BJ (cell line): ENCODE measurements at regions not wholly inside any gene's neighbourhood (a gene's known extent, or its start where the extent isn't known, plus 50 kb on each side); places are given as distances from the start of the nearest gene placed in this dataset.

Source experiments
- CTCF ChIA-PET: fragments of 350-600 bp; formaldehyde crosslinking; extraction: SDS; loops from one replicate; lab custom pipeline; 2021; ENCODE audit warnings: antibody characterized with exemption, inconsistent platforms; lab: Yijun Ruan, JAX
- POLR2A ChIA-PET: fragments of 300-600 bp; sonication (Branson Sonifier 250); formaldehyde crosslinking; extraction: SDS; loops from one replicate; lab custom pipeline; 2021; ENCODE audit warnings: antibody characterized with exemption; lab: Charles Lee
- DNase-seq: peaks from one replicate; pipeline ENCODE4 v3.0.0-alpha.2; 2011; ENCODE audit warnings: low read depth
- H3K27me3 ChIP-seq: 2 replicates; pipeline ENCODE4 v1.6.0; 2011; ENCODE audit warnings: low read length; ENCODE audit not compliant: control insufficient read depth, insufficient read depth
- H3K36me3 ChIP-seq: 2 replicates; pipeline ENCODE4 v1.5.1; 2011; ENCODE audit warnings: low read length; ENCODE audit not compliant: control insufficient read depth, insufficient read depth
- H3K4me3 ChIP-seq: 2 replicates; pipeline ENCODE4 v1.5.1; 2011; ENCODE audit warnings: low read depth, mild to moderate bottlenecking, control low read depth, low read length
- CTCF ChIP-seq: IDR thresholded peaks from 2 replicates; pipeline ENCODE4 v1.5.1; 2011; ENCODE audit warnings: low read depth, mild to moderate bottlenecking, control low read depth, inconsistent platforms, low read length, moderate library complexity; ENCODE audit not compliant: insufficient read depth

GRCh38 chr14:31943861-31944255 lies 133.2 kb upstream of the ARHGAP5 start:
- ChIA-PET POLR2A (no interaction called here), CTCF (interaction anchor here (1.6 kb wide), 1 partner anchor 18 kb away, joined by 4 read pairs; no protein-coding TSS in a partner anchor)
- H3K4me3 ChIP-seq: no peak overlapping the region
- peaks cover 4% of the 10 kb centered on the region for H3K27me3 ChIP-seq
- no peak for DNase-seq
- no peaks in the 10 kb centered on the region for H3K36me3 ChIP-seq
- no peak for TF ChIP-seq CTCF

GRCh38 chr14:31944256-31945073 lies 132.6 kb upstream of the ARHGAP5 start:
- POLR2A ChIA-PET: no interaction called here
- DNase-seq: no peak
- Histone ChIP-seq H3K27me3 (peaks cover 4% of the 10 kb centered on the region), H3K36me3 (no peaks in the 10 kb centered on the region), H3K4me3 (no peak overlapping the region)
- TF ChIP-seq CTCF: no peak
- CTCF ChIA-PET: no interaction called here

- Histone ChIP-seq H3K27me3 (peaks cover 4% of the 10 kb centered on the region), H3K4me3 (no peak overlapping the region), H3K36me3 (no peaks in the 10 kb centered on the region)
- no peak for DNase-seq
- POLR2A ChIA-PET: no interaction called here
- CTCF ChIA-PET: no interaction called here
- TF ChIP-seq CTCF: no peak
Observed at GRCh38 chr14:31945074-31945613, 132.0 kb upstream of the ARHGAP5 start.

- Histone ChIP-seq H3K4me3 (no peak overlapping the region), H3K27me3 (peaks cover 4% of the 10 kb centered on the region), H3K36me3 (no peaks in the 10 kb centered on the region)
- POLR2A ChIA-PET: no interaction called here
- TF ChIP-seq CTCF: no peak
- CTCF ChIA-PET: no interaction called here
- DNase-seq: no peak
Observed at GRCh38 chr14:31945701-31946100, 131.4 kb upstream of the ARHGAP5 start.

- CTCF ChIA-PET: interaction anchor here (0.6 kb wide), 1 partner anchor 427 kb away, joined by 3 read pairs; no protein-coding TSS in a partner anchor
- POLR2A ChIA-PET: no interaction called here
- TF ChIP-seq CTCF: no peak
- Histone ChIP-seq H3K27me3 (peaks cover 4% of the 10 kb centered on the region), H3K36me3 (no peaks in the 10 kb centered on the region), H3K4me3 (no peak overlapping the region)
- DNase-seq: no peak
Observed at GRCh38 chr14:31947076-31947475, 130.0 kb upstream of the ARHGAP5 start.
